ENCODE measurements at regions not wholly inside any gene's neighbourhood (a gene's known extent, or its start where the extent isn't known, plus 50 kb on each side); places are given as distances from the start of the nearest gene placed in this dataset.

GRCh38 chr6:156725712-156726111 is 51.5 kb upstream of the ARID1B start:
- no peak for DNase-seq

- no peak for DNase-seq
Observed at GRCh38 chr6:156720691-156721685, 56.2 kb upstream of the ARID1B start.

GRCh38 chr6:156719720-156720563 is 57.2 kb upstream of the ARID1B start:
- DNase-seq: peak; percentile 90

- peak; percentile 9 for DNase-seq
Observed at GRCh38 chr6:156719395-156719719, 57.8 kb upstream of the ARID1B start.

GRCh38 chr6:156718647-156719394 is 58.4 kb upstream of the ARID1B start:
- peak; percentile 63 for DNase-seq

GRCh38 chr6:156717542-156717941 is 59.6 kb upstream of the ARID1B start:
- no peak for DNase-seq

GRCh38 chr6:156715839-156716238 is 61.3 kb upstream of the ARID1B start:
- DNase-seq: no peak

- DNase-seq: no peak
Observed at GRCh38 chr6:156713548-156713947, 63.6 kb upstream of the ARID1B start.

- DNase-seq: no peak
Observed at GRCh38 chr6:156710479-156710878, 66.7 kb upstream of the ARID1B start.

GRCh38 chr6:156707818-156708217 is 69.4 kb upstream of the ARID1B start:
- DNase-seq: no peak

GRCh38 chr6:156703719-156704118 is 73.5 kb upstream of the ARID1B start:
- peak; percentile 52 for DNase-seq

GRCh38 chr6:156701966-156702365 is 75.2 kb upstream of the ARID1B start:
- DNase-seq: no peak

GRCh38 chr6:156700440-156701057 is 76.6 kb upstream of the ARID1B start:
- no peak for DNase-seq

- no peak for DNase-seq
Observed at GRCh38 chr6:156699935-156700334, 77.2 kb upstream of the ARID1B start.

GRCh38 chr6:156699017-156699421 is 78.2 kb upstream of the ARID1B start:
- DNase-seq: peak; percentile 87

GRCh38 chr6:156698239-156699016 is 78.8 kb upstream of the ARID1B start:
- no peak for DNase-seq

GRCh38 chr6:156697225-156697830 is 79.8 kb upstream of the ARID1B start:
- no peak for DNase-seq

GRCh38 chr6:156695742-156696141 is 81.4 kb upstream of the ARID1B start:
- no peak for DNase-seq

GRCh38 chr6:156694679-156695078 is 82.5 kb upstream of the ARID1B start:
- DNase-seq: no peak

GRCh38 chr6:156691018-156691417 is 86.2 kb upstream of the ARID1B start:
- DNase-seq: no peak

- DNase-seq: no peak
Observed at GRCh38 chr6:156689656-156690055, 87.5 kb upstream of the ARID1B start.

Measured in fibroblast of skin of right biceps (primary cell).